Endothelial cell of umbilical vein (primary cell): ENCODE measurements at regions not wholly inside any gene's neighbourhood (a gene's known extent, or its start where the extent isn't known, plus 50 kb on each side); places are given as distances from the start of the nearest gene placed in this dataset.

Experiments used
- BruUV-seq: library from RNA; stranded (reverse); fragments of 400-500 nt; replicated peaks from 2 replicates; lab custom pipeline; 2021; lab: Mats Ljungman, UMichigan
- CTCF ChIA-PET: fragments of 300-600, 350-600 bp; sonication (Branson Sonifier 250); formaldehyde crosslinking; loops from one replicate; lab custom pipeline; 2021; ENCODE audit warnings: antibody characterized with exemption, inconsistent platforms; lab: Charles Lee
- POLR2A ChIA-PET: fragments of 300-600, 350-600 bp; sonication (Branson Sonifier 250); formaldehyde crosslinking; loops from one replicate; lab custom pipeline; 2021; ENCODE audit warnings: antibody characterized with exemption, inconsistent platforms; lab: Charles Lee
- DNase-seq: peaks from one replicate; pipeline ENCODE4 v3.0.0-alpha.2; 2011; ENCODE audit warnings: low read depth, low spot score
- FAIRE-seq: peaks from 2 replicates; lab custom pipeline; 2011; peaks lifted over from hg19 to GRCh38; lab: Jason Lieb, UNC
- H2AFZ ChIP-seq: 2 replicates; pipeline ENCODE4 v1.6.0; 2012; ENCODE audit warnings: low read depth, low read length, control low read depth, inconsistent platforms
- H3K27ac ChIP-seq: 2 replicates; pipeline ENCODE4 v1.5.1; 2011; ENCODE audit warnings: low read depth, mild to moderate bottlenecking, control low read depth, low read length, moderate library complexity; ENCODE audit not compliant: insufficient read depth
- H3K27me3 ChIP-seq, 2 experiments: 2 replicates each; pipeline versions ENCODE4 v1.6.0 to v1.6.1; 2011; ENCODE audit warnings: low read length in 2 of 2, mixed read lengths in 1 of 2; ENCODE audit not compliant: control insufficient read depth in 2 of 2, insufficient read depth in 2 of 2
- H3K36me3 ChIP-seq, 2 experiments: 2 replicates in 1 of 2; 3 replicates in 1 of 2; pipeline ENCODE4 v1.5.1; 2011; ENCODE audit warnings: low read length in 2 of 2, mild to moderate bottlenecking in 1 of 2, moderate library complexity in 1 of 2; ENCODE audit not compliant: control insufficient read depth in 2 of 2, insufficient read depth in 2 of 2; ENCODE audit errors: extremely low read depth in 1 of 2
- H3K4me1 ChIP-seq: 3 replicates; pipeline ENCODE4 v1.5.1; 2011; ENCODE audit warnings: mild to moderate bottlenecking, low read length; ENCODE audit not compliant: control insufficient read depth, insufficient read depth; ENCODE audit errors: extremely low read depth
- H3K4me2 ChIP-seq: 2 replicates; pipeline ENCODE4 v1.6.1; 2011; ENCODE audit warnings: low read length, control low read depth, mixed read lengths; ENCODE audit not compliant: insufficient read depth
- H3K4me3 ChIP-seq, 3 experiments: fragments of 200-600 bp in 1 of 3; sonication (generic), shearing (Covaris generic) in 1 of 3; replicated peaks in 1 of 3; 2 replicates each; pipeline ENCODE4 v1.5.1; 2011 to 2016; ENCODE audit warnings: control low read depth in 3 of 3, low read length in 3 of 3, mild to moderate bottlenecking in 2 of 3, inconsistent platforms in 1 of 3, low read depth in 1 of 3, moderate library complexity in 1 of 3; ENCODE audit not compliant: insufficient read depth in 1 of 3
- H3K79me2 ChIP-seq: 2 replicates; pipeline ENCODE4 v1.6.0; 2012; ENCODE audit warnings: low read length, inconsistent platforms; ENCODE audit not compliant: control insufficient read depth, insufficient read depth
- H3K9ac ChIP-seq: replicated peaks from 2 replicates; pipeline ENCODE3; 2011; ENCODE audit warnings: low read length, control low read depth; ENCODE audit not compliant: insufficient read depth; ENCODE audit errors: extremely low read depth
- H3K9me1 ChIP-seq: replicated peaks from 3 replicates; pipeline ENCODE4 v1.6.0; 2011; ENCODE audit warnings: mild to moderate bottlenecking, low read length; ENCODE audit not compliant: control insufficient read depth, insufficient read depth; ENCODE audit errors: extremely low read depth
- H3K9me3 ChIP-seq: replicated peaks from 2 replicates; pipeline ENCODE4 v1.5.1; 2012; ENCODE audit warnings: low read length, inconsistent platforms; ENCODE audit not compliant: control insufficient read depth, insufficient read depth
- H4K20me1 ChIP-seq: replicated peaks from 2 replicates; pipeline ENCODE3; 2011; ENCODE audit warnings: mild to moderate bottlenecking, low read length; ENCODE audit not compliant: control insufficient read depth, insufficient read depth; ENCODE audit errors: extremely low read depth
- EZH2 ChIP-seq: IDR thresholded peaks from 2 replicates; pipeline ENCODE4 v1.6.1; 2012; ENCODE audit warnings: borderline replicate concordance, low read depth, mild to moderate bottlenecking, moderate library complexity, low read length, inconsistent platforms; ENCODE audit not compliant: severe bottlenecking
- FOS ChIP-seq: IDR thresholded peaks from 2 replicates; pipeline ENCODE4 v1.6.1; 2011; ENCODE audit warnings: mild to moderate bottlenecking, low read length, moderate library complexity, borderline replicate concordance; ENCODE audit not compliant: insufficient read depth
- GATA2 ChIP-seq: IDR thresholded peaks from 2 replicates; pipeline ENCODE4 v1.7.0; 2011; ENCODE audit warnings: low read depth, mild to moderate bottlenecking, moderate library complexity, mixed read lengths, low read length; ENCODE audit not compliant: insufficient read length, insufficient read depth
- JUN ChIP-seq: IDR thresholded peaks from 2 replicates; pipeline ENCODE4 v1.6.1; 2011; ENCODE audit warnings: borderline replicate concordance, low read depth; ENCODE audit not compliant: insufficient read length, insufficient read depth
- MYC ChIP-seq: IDR thresholded peaks from one replicate; pipeline ENCODE4 v1.6.1; 2011; ENCODE audit warnings: mild to moderate bottlenecking, low read depth, low read length
- POLR2A ChIP-seq: IDR thresholded peaks from 2 replicates; pipeline ENCODE4 v1.6.1; 2012; ENCODE audit warnings: low read depth, mild to moderate bottlenecking, control low read depth, low read length
- POLR2AphosphoS5 ChIP-seq: IDR thresholded peaks from 2 replicates; pipeline ENCODE4 v1.6.1; 2012; ENCODE audit warnings: low read depth, mild to moderate bottlenecking, control low read depth, low read length, moderate library complexity; ENCODE audit not compliant: insufficient read depth
- dilution Hi-C: fragments of 300-500 bp; cut with MboI; formaldehyde crosslinking; loops from one replicate; pipeline ENCODE4 v1.15.0; 2019; ENCODE audit warnings: low sequenced_read_pairs; ENCODE audit not compliant: extremely low pct_ligation_motif_present
- intact Hi-C: fragments of 100-400 bp; cut with micrococcal nuclease; formaldehyde crosslinking; loops from one replicate; pipeline ENCODE4 v1.10.0; 2022
- TF ChIP-seq, protein P1 (sequence below), 2 donors: IDR thresholded peaks; 1 replicate in 1 of 2; 2 replicates in 1 of 2; pipeline ENCODE4 v1.5.1; 2011; ENCODE audit warnings: low read length in 2 of 2, mild to moderate bottlenecking in 2 of 2, moderate library complexity in 2 of 2, control low read depth in 1 of 2, inconsistent platforms in 1 of 2, low read depth in 1 of 2; ENCODE audit not compliant: insufficient read depth in 1 of 2; ENCODE audit errors: extremely low read depth in 1 of 2
- TF ChIP-seq, protein P2 (sequence below): IDR thresholded peaks from 2 replicates; pipeline ENCODE4 v1.6.1; 2011; ENCODE audit not compliant: insufficient read depth, insufficient read length

DNA sequence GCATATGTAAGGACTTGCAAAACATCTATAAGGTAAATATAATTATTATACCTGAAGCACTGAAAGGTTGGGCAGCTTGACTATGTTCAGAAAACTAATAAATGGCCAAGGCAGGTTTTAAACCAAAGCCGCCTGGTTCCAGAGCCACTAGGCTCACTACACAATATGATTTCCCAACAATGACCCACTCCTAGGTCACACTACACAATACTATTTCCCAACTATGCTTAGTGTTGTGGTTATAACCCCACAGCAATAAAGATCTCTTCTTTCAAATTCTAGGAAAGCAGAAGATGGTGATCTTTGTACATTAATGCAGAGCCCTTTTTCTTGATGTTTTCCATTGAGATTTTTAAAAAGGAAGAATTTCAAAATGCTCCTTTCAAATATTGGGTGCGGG lies 180.4 kb downstream of the CYRIA start:
- no peaks in the 10 kb centered on the region for H3K36me3 ChIP-seq
- no peaks in the 10 kb centered on the region for H3K9me1 ChIP-seq
- POLR2A ChIA-PET, result no interaction called here
- H3K4me1 ChIP-seq, result no peaks in the 10 kb centered on the region
- H4K20me1 ChIP-seq, result no peaks in the 10 kb centered on the region
- H3K9me3 ChIP-seq, result no peaks in the 10 kb centered on the region
- intact Hi-C loops (no loop called here), dilution Hi-C loops (no loop called here)
- H3K4me2 ChIP-seq, result no peak overlapping the region
- H3K79me2 ChIP-seq, result no peaks in the 10 kb centered on the region
- no peak overlapping the region for H3K4me3 ChIP-seq
- H3K9ac ChIP-seq, result no peak overlapping the region
- H3K27me3 ChIP-seq, result no peaks in the 10 kb centered on the region
- H3K27ac ChIP-seq, result no peak overlapping the region
- CTCF ChIA-PET, result no interaction called here
- H2AFZ ChIP-seq, result no peak overlapping the region
- DNase-seq (no peak), FAIRE-seq (no peak)
- BruUV-seq, result no TSS peak
- TF ChIP-seq, protein P1, sequence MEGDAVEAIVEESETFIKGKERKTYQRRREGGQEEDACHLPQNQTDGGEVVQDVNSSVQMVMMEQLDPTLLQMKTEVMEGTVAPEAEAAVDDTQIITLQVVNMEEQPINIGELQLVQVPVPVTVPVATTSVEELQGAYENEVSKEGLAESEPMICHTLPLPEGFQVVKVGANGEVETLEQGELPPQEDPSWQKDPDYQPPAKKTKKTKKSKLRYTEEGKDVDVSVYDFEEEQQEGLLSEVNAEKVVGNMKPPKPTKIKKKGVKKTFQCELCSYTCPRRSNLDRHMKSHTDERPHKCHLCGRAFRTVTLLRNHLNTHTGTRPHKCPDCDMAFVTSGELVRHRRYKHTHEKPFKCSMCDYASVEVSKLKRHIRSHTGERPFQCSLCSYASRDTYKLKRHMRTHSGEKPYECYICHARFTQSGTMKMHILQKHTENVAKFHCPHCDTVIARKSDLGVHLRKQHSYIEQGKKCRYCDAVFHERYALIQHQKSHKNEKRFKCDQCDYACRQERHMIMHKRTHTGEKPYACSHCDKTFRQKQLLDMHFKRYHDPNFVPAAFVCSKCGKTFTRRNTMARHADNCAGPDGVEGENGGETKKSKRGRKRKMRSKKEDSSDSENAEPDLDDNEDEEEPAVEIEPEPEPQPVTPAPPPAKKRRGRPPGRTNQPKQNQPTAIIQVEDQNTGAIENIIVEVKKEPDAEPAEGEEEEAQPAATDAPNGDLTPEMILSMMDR (IDR thresholded peaks at IDR 0.05; ENCODE audit: extremely low read depth in 1 of 2, insufficient read depth in 1 of 2, low read depth in 1 of 2, low read length in 2 of 2), result no peak
- TF ChIP-seq FOS (no peak), POLR2AphosphoS5 (no peak), EZH2 (no peak), MYC (no peak), GATA2 (no peak), POLR2A (no peak), JUN (no peak)
- TF ChIP-seq, protein P2, sequence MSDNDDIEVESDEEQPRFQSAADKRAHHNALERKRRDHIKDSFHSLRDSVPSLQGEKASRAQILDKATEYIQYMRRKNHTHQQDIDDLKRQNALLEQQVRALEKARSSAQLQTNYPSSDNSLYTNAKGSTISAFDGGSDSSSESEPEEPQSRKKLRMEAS, result no peak
